ENCODE measurements at regions not wholly inside any gene's neighbourhood (a gene's known extent, or its start where the extent isn't known, plus 50 kb on each side); places are given as distances from the start of the nearest gene placed in this dataset.

GRCh38 chr15:49769225-49769624 is 148.4 kb downstream of the DTWD1 start:
- WGBS, 5 donors, result 13 to 40% (median 31%) methylated on average over 1 of the region's 1 CpG
- H3K36me3 ChIP-seq, result no peaks in the 10 kb centered on the region
- TF ChIP-seq POLR2AphosphoS5 (IDR thresholded peaks at IDR 0.05) (no peak), CTCF (IDR thresholded peaks at IDR 0.05) (no peak), EP300 (IDR thresholded peaks at IDR 0.05) (no peak), POLR2A (IDR thresholded peaks at IDR 0.05) (no peak)
- no peaks in the 10 kb centered on the region for H3K27me3 ChIP-seq
- DNase-seq, result no peak
- no peaks in the 10 kb centered on the region for H3K4me1 ChIP-seq
- intact Hi-C loops (cut with DNase I; ENCODE audit: low total_unique reads), result no loop called here
- H3K4me3 ChIP-seq, result no peak overlapping the region
- no peak overlapping the region for H3K27ac ChIP-seq
- peaks cover 0 to 46% (median 12%) of the 10 kb centered on the region in 4 donors for H3K9me3 ChIP-seq

GRCh38 chr15:49789436-49789835 is 168.6 kb downstream of the DTWD1 start:
- Histone ChIP-seq H3K4me1 (no peaks in the 10 kb centered on the region), H3K4me3 (no peak overlapping the region), H3K36me3 (no peaks in the 10 kb centered on the region), H3K27me3 (no peaks in the 10 kb centered on the region), H3K27ac (no peak overlapping the region), H3K9me3 (peaks cover 0 to 24% (median 9%) of the 10 kb centered on the region in 4 donors)
- intact Hi-C loops (cut with DNase I; ENCODE audit: low total_unique reads), result no loop called here
- TF ChIP-seq POLR2A (IDR thresholded peaks at IDR 0.05) (no peak), POLR2AphosphoS5 (IDR thresholded peaks at IDR 0.05) (no peak), EP300 (IDR thresholded peaks at IDR 0.05) (no peak), CTCF (IDR thresholded peaks at IDR 0.05) (no peak)
- DNase-seq, result no peak

- no peaks in the 10 kb centered on the region for H3K4me1 ChIP-seq
- TF ChIP-seq POLR2AphosphoS5 (IDR thresholded peaks at IDR 0.05) (no peak), CTCF (IDR thresholded peaks at IDR 0.05) (no peak), EP300 (IDR thresholded peaks at IDR 0.05) (no peak), POLR2A (IDR thresholded peaks at IDR 0.05) (no peak)
- H3K36me3 ChIP-seq, result no peaks in the 10 kb centered on the region
- no peak overlapping the region for H3K27ac ChIP-seq
- no peaks in the 10 kb centered on the region for H3K27me3 ChIP-seq
- intact Hi-C loops (cut with DNase I; ENCODE audit: low total_unique reads), result no loop called here
- 89 to 93% (median 92%) methylated on average over 14 of the region's 14 CpGs for WGBS, 5 donors
- DNase-seq, result no peak
- no peak overlapping the region for H3K4me3 ChIP-seq
- peaks cover 0 to 20% (median 6%) of the 10 kb centered on the region in 4 donors for H3K9me3 ChIP-seq
These were observed 173.1 kb downstream of the DTWD1 start for GRCh38 chr15:49793943-49794342.

- Histone ChIP-seq H3K4me1 (no peaks in the 10 kb centered on the region), H3K36me3 (no peaks in the 10 kb centered on the region), H3K27ac (no peak overlapping the region), H3K27me3 (no peaks in the 10 kb centered on the region), H3K9me3 (peaks cover 0 to 11% (median 2%) of the 10 kb centered on the region in 4 donors), H3K4me3 (no peak overlapping the region)
- DNase-seq, result no peak
- intact Hi-C loops (cut with DNase I; ENCODE audit: low total_unique reads), result no loop called here
- TF ChIP-seq CTCF (IDR thresholded peaks at IDR 0.05), result no peak
These were observed 180.9 kb downstream of the DTWD1 start for GRCh38 chr15:49801796-49802195.

All from stomach (tissue), 8 donors.